NCI-H1694 treated with DMSO at 0.1 percent for 48 hours (cell line): ENCODE measurements at regions not wholly inside any gene's neighbourhood (a gene's known extent, or its start where the extent isn't known, plus 50 kb on each side); places are given as distances from the start of the nearest gene placed in this dataset.
"Not testable (repeated sequence)": the region's sequence is repeated elsewhere in the genome, so short reads cannot be mapped to it uniquely, and the experiment has no call there.

Source experiments
- DNase-seq: peaks from one replicate; lab custom pipeline; 2025; lab: John Stamatoyannopoulos, UW

GRCh38 chr6:91075244-91075976, 488.5 kb upstream of the MAP3K7 start:
- no peak for DNase-seq

DNA sequence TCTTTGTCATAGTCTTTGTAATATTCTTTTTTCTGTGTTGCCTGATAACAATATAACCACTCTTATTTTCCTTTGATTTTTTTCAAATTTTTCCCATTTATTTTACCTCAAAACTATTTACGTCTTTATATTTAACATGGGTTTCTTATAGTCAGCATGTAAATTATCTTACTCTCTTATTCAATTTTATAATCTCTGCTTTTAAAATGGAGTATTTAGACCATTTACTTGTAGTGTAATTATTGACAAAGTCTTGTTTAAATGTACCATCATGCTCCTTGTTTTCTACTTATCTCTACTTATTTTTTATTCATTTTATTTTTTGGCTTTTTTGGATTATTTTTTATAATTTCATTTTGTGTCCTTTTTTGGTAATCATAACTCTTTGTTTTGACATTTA, 476.5 kb upstream of the MAP3K7 start:
- DNase-seq: no peak

- no peak for DNase-seq
Observed at GRCh38 chr6:91057689-91058088, 470.8 kb upstream of the MAP3K7 start.

DNA sequence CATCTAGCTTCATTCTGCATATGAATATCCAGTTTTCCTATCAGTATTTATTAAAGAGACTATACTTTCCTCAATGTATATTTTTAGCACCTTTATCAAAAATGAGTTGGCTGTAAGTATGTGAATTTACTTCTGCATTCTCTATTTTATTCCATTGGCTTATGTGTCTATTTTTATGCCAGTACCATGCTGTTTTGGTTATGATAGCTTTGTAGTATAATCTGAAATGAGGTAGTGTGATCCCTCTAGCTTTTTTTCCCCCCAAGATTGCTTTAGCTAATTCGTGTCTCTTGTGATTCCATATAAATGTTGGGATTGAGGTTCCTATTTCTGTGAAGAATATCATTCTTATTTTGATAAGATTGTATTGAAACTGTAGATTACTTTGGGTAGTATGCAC, 469.1 kb upstream of the MAP3K7 start:
- DNase-seq: no peak

DNA sequence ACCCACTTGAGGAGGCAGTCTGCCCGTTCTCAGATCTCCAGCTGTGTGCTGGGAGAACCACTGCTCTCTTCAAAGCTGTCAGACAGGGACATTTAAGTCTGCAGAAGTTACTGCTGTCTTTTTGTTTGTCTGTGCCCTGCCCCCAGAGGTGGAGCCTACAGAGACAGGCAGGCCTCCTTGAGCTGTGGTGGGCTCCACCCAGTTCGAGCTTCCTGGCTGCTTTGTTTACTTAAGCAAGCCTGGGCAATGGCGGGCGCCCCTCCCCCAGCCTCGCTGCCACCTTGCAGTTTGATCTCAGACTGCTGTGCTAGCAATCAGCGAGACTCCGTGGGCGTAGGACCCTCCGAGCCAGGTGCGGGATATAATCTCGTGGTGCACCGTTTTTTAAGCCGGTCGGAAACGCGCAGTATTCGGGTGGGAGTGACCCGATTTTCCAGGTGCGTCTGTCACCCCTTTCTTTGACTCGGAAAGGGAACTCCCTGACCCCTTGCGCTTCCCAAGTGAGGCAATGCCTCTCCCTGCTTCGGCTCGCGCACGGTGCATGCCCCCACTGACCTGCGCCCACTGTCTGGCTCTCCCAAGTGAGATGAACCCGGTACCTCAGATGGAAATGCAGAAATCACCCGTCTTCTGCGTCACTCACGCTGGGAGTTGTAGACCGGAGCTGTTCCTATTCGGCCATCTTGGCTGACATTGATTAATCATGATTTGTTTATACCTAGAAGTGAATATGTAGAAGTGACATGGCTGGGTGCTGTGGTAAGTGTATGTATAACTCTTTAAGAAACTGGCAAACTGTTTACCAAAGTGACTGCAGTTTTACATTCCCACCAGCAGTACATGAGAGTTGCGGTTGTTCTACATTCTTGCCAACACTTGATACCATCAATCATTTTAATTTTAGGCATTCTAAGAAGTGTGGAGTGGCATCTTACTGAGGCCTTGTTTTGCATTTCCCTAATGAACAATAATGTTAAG, 465.9 kb upstream of the MAP3K7 start:
- not testable (repeated sequence) for DNase-seq

- no peak for DNase-seq
Observed at GRCh38 chr6:91045161-91045560, 458.3 kb upstream of the MAP3K7 start.

- no peak for DNase-seq
Observed at GRCh38 chr6:91043751-91044150, 456.9 kb upstream of the MAP3K7 start.

DNA sequence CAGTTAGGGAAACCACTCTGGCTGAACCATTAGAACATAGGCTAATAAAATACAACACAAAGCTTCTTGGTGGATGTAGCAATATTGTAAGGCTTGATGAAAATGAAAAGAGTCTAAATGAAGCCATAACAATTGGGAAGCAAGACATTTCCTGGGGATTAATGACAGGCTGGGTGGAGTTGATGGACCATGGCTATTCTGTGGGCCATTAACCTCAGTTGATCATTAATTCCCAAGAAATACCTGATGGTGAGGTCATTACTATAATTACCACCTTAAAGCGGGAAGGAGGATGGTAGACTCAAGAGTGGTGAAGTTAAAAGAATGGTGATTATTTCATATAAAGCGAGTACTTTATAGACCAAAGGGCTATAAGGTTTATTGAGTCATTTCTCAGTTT, 455.8 kb upstream of the MAP3K7 start:
- no peak for DNase-seq

- DNase-seq: no peak
Observed at GRCh38 chr6:91033964-91034363, 447.1 kb upstream of the MAP3K7 start.

DNA sequence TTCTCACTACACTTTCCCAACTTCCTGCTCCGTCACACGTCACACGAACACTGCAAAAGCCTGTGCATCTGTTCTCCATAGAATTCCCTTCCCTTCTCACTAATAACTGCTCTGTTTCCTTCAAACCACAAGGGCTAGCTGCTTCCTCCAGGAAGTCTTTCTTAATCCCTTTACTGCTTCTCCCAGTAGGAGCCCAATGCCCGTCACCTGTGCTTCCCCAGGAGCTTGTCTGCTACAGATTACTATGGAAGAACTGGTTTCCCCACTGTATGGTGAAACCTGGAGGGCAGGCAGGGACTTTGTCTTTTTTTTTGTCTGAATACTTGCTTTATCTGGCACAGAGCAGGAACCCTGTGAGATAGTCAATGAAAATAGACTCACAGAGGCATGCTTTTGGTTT, 444.7 kb upstream of the MAP3K7 start:
- DNase-seq: no peak

DNA sequence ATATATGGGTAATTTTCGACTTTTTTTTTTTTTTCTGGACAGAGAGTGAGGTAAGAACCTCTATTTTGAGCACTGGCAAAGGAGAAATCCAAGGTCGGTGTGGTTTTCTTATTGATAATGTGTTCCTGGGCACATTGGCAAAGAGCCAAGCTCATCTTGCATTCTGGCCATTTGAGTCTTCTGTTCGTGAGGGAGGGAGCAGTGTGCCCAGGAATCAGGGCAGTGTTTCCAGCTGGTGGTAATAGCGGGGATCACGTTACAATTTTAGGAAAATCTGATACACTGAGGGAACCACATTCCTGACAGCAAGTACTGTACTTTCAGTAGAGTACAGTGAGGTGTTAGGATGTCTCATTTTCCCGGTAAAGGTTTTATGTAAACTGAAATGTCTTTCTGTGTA, 442.3 kb upstream of the MAP3K7 start:
- no peak for DNase-seq

DNA sequence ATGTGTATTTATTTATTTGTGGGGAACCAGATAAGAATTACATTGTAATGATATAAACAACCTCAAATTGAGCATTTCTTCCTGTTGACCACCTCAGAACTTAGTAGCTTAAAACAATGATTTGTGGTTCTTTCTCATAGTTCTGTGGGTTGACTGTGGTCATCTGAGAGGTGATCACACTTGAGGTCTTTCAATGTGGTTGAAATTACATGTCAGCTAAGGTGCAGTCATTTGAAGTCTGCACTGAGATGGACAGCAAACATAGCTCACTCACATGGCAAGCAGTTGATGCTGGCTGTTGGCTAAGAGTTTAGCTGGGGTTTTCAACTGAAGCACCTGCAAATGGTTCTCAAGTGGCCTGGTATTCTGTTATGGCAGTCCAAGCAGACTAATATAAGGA, 436.7 kb upstream of the MAP3K7 start:
- no peak for DNase-seq

- DNase-seq: no peak
Observed at GRCh38 chr6:91020744-91021143, 433.9 kb upstream of the MAP3K7 start.

DNA sequence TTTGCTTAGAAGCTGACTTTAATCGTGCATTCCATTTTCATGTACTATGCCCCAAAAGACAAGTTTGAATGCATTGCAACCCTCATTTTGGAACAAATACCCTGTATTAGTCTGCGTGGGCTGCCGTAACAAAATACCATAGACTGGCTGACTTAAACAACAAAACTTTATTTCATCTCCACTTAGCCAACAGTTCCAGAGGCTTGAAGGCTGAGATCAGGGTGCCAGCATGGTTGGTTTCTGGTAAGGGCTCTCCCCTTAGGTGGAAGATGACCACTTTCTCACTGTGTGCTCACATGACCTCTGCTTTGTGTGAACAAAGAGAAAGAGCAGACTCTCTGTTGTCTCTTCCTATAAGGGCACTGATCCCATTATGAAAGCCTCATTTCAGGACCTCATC, 431.7 kb upstream of the MAP3K7 start:
- no peak for DNase-seq

DNA sequence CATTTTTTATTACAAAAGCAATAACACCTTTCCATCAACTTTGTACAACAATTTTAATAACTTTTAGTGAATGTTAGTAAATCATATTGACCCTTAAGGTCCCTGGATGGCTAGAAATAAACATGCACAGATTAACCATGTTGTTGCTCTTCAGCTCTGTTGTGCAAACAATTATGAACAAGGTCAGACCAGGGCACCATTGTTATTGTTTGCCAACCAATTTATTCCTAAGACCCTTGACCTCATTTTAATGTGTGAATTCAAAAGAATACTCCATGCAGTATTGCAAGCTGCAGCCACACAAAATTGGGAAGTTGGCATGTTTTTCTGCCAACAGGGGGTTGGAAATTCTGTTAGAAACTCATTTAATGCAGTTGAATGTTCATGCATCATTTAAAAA, 426.6 kb upstream of the MAP3K7 start:
- no peak for DNase-seq

DNA sequence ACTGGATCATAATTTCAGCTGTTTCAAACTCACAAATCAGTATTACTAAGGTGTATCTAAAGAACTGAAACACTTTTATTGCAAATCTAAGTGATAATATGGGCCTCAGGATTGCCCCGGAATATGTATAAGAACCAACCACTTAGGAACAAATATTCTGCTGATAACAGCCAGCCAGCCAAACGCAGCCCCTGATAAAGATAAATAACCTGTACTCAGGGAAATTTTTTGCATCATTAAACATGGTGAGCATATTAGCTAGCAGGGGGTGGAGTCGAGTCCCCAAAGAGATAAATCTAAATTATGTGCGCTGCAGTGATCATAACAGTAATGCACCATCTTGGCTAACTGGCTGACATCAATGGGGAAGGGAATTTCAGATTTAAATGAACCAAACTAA, 410.2 kb upstream of the MAP3K7 start:
- DNase-seq: no peak

DNA sequence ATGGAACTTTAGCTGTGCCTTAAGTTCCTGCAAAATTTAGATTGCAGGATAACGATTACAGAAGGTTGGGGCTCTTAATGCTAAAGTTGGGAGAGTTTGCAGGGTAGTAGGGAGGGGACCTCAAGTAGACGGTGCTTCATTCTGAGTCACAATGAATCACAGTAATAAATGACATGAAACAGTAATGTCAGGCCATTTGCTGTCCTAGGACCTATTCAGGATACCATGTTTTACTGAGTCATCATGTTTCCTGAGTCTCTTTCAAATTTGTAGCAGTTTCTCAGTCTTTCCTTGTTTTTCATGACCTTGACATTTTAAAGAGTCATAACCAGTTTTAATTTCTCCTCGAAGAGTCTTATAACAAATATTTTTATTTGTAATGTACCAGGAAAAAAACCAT, 406.9 kb upstream of the MAP3K7 start:
- DNase-seq: no peak

GRCh38 chr6:90989763-90990162, 402.9 kb upstream of the MAP3K7 start:
- no peak for DNase-seq

GRCh38 chr6:90984066-90984465, 397.2 kb upstream of the MAP3K7 start:
- DNase-seq: no peak

DNA sequence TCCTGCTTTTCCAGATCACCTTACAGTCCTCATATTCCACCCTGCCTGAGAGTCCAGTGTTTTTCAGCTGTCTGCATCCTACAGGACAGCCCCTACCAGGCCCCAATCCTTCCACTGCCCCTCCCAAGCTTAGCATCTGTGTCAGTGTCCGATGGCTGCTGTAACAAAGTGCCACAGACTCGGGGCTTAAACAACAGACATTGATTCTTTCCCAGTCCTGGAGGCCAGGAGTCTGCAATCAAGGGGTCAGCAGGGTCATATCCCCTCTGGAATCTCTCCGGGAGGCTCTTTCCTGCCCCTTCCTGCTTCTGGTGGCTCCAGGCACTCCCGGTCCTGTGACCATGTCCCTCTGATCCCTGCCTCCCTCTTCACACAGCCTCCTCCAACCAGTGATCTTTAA, 396.6 kb upstream of the MAP3K7 start:
- DNase-seq: no peak

DNA sequence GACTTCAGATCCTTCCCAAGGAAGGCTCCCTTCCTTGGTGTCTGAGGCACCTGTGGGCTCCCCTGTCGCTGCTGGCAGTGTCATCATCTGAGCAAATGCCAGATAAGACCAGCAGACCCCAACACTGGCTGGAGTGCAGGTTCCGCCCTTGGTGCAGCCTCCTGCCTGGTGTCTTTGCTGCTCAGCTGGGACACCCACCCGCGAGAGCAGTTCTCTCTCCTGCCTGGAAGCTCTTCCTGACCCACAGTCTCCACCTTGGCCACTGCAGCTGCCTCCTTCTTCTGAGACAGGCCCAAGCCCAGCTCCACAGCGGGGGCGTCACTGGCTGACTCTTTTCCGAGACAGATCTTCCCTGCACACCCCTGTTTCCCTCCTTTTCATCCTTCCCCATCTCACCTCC, 395.7 kb upstream of the MAP3K7 start:
- DNase-seq: no peak

GRCh38 chr6:90982051-90982450, 395.2 kb upstream of the MAP3K7 start:
- DNase-seq: no peak

- DNase-seq: no peak
Observed at GRCh38 chr6:90978046-90978445, 391.2 kb upstream of the MAP3K7 start.
